GF-D8 (cell line): ENCODE measurements at regions not wholly inside any gene's neighbourhood (a gene's known extent, or its start where the extent isn't known, plus 50 kb on each side); places are given as distances from the start of the nearest gene placed in this dataset.
"Not testable (repeated sequence)": the region's sequence is repeated elsewhere in the genome, so short reads cannot be mapped to it uniquely, and the experiment has no call there.

Experiments used
- DNase-seq: peaks from one replicate; lab custom pipeline; 2025; lab: John Stamatoyannopoulos, UW

DNA sequence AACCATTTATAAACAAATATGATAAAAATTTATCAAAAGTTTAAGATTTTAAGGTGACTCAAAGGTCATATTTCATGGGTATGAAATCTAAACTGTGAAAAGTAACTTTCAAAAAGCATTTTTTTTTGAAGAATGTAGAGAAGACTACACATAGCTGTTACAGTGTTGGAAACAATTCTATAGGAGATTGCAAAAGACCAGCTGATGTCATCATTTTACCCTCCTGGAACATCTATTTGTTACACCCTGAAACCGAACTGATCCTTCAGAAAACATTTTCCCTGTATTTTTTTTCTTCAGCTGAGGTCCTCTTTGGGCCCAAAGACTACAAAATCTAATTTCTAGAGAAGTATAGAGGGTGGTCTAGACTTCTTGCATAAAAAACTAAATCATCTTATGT is 297.5 kb upstream of the FERMT1 start:
- no peak for DNase-seq

DNA sequence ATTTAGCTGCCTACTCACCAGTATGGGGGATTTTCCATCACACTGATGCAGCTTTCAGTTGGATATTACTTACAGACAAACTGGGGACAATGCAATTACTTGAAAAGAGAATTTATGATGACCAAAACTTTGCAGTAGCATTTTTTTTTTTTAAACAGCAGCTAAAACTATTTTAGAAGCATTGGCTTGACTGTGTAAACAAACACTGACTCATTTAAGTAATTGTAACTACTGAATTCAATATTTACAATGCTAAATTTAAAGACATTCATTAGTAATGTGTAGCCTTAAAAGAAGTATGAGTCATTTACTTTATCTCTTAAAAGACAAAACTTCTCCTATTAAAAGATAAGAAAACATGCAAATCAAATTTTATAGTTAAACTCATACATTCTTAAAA is 295.9 kb upstream of the FERMT1 start:
- DNase-seq: no peak

DNA sequence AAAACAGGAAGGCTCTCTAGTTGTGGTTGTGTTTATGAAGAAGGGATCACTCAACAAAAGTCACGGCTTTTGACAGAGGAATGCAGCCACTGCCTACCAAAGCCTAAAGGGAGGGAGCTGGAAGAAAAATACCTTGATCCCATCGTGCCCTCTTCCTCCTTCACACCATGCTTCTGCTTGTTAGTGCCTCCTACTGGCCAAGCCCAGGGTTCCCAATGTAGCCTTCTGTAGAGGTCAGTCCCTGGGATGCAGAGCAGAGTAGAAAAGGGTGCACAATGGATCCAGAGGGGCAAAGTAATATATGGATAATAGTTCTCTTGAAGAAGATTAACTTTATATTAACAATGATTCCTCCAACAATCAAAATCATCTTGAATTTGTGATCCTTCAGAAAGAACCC is 293.5 kb upstream of the FERMT1 start:
- DNase-seq: no peak

DNA sequence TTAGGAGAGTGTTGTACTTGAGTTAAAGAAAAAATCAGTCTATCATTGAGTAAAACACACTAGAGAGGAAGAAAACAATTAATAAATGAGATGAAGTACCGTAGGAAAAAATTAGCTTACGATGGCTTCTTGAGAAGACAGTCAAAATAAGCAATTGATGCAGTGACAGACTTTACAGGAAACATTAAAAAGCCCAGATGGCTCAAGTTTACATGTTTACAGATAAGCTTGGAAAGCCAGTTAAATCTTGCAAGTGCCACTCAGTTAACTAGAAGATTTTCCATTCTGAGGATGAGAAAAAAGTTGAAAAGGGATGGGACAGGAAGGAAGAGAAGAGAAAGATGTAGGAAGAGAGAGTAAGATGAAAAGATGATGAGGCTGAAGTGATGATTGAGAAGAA is 288.8 kb upstream of the FERMT1 start:
- no peak for DNase-seq

DNA sequence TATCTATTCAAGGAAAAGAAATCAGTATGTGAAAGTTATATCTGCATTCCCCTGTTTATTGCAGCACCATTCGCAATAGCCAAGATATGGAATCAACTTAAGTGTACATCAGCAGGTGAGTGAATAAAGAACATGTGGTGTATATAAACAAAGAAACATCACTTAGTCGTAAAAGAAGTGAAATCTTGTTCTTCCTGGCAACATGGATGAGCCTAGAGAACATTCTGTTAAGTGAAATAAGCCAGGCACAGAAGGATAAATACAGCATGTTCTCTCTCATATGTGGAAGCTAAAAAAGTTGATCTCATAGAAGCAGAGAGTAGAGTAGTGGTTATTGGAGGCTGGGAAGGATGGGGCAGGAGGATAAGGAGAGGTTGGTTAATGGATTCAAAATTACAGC is 287.9 kb upstream of the FERMT1 start:
- DNase-seq: no peak

DNA sequence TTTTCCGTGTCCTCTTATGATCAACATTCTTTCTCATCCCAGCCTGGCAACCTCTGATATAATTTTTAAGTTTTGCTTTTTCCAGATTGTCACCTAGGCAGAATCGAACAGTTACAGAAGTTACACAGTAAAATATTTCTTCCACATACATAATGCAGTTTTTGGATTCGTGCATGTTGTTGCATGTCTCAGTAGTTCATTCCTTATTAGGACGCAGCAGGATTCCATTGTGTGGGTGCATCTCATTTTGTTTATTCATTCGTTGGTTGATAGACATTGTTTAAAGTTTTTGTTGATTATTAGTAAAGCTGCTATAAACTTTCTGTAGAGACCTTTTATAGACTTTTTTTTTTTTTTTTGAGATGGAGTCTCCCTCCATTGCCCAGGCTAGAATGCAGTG is 284.3 kb upstream of the FERMT1 start:
- DNase-seq: no peak

DNA sequence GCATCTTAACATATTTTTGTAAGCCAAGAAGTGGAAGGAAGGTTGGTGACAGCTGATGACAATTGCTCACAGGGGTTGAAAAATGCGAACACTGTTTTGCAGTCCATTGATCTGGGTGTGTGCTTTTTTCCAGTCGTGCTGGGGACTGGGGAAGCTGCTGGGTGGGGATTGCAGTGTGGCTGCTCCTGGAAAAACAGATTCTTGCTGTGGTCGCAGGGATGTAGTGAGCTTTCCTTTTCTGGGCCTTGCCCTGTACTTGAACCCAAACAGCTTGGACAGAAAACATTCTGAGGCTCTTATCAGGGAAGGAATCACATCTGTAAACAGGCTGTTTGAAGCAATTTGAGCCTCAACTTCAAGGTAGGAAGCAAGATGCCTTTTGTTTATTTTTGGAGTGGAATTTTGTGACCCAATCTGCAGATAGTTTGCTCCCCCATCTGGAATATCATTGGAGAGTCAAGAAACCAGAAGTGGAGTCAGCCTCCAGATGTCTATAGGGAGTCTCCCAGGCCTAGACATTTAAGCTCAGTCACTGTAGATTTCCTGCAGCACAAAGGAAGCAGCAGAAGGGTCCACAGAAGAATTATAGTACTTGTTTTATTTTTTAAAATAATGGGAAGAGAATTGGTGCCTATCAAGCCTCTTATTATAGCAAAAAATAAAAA is 279.2 kb upstream of the FERMT1 start:
- no peak for DNase-seq

DNA sequence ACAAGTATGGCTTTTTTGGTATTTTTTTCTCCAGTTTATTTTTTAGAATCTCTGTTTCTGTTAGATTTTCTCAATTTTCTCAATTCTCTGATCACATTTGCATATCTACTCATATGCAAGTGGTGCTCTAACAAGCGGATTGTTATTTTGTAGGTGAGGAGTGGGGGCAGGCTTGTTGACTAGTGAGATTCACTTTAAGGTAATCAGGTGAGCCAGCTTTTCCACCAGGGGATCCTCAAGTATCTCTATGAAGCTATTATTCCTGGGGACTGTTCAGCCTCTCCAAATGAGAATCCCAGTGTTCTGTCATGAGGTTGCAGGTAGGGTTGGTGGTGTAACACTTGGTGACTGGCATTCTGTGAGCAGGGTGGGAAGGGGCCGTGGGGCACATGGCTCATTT is 274.3 kb upstream of the FERMT1 start:
- DNase-seq: no peak

DNA sequence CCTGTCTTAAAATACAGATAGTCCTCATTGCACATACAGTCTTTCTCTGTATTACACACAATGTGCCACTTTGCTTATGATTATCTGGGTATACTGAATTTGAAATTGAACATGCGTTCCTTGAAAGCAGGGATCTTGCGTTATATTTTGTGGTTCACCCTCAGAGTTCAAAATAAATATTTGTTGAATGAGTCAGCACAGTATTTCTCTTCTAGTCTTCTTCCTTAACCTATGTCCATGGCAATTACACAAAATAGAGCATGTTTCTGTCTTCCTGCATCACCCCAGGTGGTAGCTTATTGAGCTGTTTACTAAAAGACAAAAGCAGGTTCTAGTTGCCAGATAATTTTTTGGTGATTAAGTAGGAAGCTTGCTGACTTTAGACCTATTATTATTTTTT is 272.9 kb upstream of the FERMT1 start:
- DNase-seq: no peak

DNA sequence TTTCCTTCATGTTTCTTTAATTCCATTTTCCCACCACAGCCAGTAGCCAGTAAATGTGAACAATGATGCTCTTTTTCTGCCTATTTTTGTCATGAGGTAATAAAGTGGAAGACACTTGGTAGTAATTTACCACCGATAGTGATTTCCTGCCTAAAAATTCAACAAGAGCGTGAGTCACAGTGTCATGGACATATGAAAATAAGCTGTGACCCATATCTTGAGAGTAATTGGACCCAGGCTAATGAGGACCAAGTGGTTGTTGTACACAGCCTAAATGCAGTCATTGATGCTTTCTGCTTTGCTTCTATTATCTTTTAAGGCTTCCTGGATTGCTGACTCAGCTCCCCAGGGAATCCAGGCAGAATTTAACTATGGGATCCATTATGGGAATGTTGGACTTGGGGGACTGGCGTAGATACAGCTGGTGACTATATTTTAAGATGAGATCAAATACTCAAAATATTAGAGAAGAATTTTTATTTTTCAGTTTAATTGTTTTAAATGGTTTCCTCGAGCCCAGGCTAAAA is 265.9 kb upstream of the FERMT1 start:
- no peak for DNase-seq

DNA sequence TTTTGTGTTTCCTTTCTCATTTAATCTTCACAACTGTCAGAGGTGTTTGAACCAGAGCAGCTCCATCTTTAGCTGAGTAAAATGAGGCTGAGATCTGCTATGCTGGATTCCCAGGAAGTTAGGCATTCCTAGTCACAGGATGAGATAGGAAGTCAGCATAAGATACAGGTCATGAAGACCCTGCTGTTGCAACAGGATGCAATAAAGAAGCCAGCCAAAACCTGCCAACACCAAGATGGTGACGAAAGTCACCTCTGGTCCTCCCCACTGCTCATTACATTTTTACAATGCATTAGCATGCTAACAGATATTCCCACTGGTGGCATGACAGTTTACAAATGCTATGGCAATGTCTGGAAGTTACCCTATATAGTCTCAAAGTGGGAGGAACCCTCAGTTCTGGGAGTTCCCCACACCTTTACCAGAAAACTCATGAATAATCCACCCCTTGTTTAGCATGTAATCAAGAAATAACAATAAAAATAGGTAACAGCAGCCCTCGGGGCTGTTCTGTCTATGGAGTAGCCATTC is 262.2 kb upstream of the FERMT1 start:
- DNase-seq: no peak

DNA sequence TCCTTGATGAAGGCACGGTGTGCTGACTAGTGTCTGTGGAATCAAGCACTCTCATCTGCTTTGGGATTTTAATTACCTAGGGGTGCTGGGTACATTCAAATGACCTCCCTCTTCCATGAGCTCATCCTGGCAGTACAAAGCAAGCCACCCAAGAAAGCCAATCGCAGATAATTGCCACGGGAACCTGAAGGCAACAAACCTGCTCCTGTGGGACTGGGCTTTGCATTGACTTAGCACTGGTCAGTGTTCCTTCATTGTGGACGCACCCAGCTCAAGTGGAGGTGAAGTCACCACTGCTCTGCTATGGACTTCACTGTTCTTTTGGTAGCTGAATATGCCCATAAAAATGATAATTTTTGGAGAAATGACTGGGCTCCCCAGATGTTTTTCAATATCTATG is 261.6 kb upstream of the FERMT1 start:
- no peak for DNase-seq

DNA sequence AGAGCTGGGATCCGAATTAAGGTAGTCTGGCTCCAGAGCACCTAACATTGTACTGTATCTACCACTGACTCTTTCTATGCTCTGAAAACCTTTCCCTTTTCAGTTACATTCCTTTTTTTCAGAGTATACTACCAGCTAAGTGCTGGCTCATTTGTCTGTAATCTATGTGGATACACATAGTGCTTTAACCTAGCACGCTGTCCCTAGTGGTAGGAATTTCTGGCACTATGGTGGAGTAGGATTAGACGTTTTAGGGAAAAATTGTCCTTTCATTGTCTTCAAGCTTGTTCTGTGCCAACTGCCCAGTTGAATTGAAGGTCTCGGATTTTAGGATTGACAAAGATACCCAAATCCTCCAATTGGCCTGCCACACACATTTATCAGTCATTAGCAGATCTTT is 259.1 kb upstream of the FERMT1 start:
- DNase-seq: no peak

DNA sequence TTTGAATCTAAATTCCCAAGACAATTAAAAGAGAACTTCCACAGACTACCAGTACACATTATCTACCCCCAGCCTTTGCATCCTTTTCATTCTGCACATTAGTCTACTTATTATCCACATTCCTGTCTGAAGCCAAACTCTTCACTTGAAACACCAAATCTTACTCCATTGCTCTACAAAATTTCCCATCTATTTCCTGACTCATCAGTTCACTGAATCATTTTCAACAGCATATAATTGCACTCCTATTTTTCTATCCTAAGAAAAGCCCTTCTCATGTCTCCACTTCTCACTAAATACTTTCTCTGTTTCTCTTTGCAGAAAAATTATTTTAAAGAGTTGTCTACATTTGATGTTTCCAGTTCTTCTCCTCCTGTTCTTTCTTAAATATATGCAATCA is 239.4 kb upstream of the FERMT1 start:
- DNase-seq: no peak

DNA sequence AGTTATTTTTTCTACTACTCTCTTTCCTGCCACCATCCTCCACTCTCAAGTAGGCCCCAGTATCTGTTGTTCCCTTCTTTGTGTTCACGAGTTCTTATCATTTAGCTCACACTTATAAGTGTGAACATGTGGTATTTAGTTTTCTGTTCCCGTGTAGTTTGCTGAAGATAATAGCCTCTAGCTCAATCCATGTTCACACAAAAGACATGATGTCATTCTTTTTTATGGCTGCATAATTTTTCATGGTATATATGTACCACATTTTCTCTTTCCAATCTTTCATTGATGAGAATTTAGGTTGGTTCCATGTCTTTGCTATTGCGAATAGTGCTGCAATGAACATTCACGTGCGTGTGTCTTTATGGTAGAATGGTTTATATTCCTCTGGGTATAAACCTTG is 237.9 kb upstream of the FERMT1 start:
- no peak for DNase-seq

DNA sequence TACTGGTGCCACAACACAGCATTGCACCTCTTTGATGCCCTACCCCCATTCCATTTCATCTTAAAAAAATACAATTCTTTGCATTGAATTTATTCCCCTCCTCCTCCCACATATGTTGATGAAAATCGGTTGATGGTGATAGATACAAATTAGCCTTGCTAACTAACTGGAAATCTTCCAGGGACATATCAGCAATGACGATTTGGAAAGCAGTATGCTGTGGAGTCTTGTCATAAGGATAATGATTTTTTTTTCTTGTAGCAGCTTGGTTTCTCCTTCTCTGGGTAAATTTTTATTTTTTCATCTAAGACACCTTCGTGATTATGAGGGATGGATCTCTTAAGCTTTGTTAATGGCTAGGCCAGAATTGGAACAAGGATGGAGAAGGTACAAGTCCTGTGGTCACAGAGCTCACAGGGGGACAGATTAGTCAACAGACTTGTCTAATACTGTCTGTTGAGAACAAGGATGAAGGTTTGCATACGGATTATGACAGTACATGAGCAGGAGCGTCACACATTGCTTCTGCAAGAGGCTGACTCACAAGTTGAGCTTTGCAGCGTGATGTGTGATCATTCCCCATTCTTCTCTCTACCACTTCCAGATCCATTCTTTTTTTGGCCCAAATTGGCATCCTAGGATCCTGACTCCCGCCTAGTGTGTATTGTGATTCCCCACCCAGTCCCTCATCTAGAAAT is 233.1 kb upstream of the FERMT1 start:
- DNase-seq: no peak

DNA sequence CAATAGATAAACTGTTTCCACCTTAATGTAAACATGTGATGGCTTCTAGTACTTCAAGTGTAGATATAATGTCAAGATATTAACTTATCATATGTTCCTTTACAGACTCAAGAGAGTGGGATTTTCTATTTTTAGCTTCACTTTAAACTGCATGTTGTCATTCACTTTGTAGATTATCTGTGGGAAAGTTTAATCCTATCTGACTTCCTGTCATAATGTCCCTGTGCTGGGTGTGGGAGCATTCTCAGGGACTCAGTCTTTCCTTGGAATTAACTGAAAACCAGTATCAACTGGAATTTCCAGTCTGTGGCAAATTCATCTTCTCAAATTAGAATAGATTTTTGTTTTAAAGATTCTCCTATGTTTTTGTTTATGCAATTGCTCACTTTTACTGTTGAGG is 226.1 kb upstream of the FERMT1 start:
- no peak for DNase-seq

DNA sequence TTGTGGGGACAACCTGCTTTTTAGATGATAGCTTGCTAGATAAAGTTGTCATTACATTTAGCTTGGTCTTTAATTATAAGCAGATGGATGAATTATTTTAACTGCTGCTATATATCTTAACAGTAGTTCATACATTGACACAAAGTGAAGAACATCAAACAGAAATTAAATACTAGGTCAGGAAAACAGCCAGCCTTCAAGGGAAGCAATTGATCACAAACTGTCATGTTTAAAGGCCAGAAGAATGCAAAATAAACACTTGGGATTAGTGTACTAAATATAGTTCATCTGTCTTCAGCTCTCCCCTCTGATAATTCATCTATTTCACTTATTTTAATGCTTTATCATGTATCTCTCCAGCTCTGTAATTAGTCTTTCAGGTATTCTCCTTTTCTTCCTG is 225.1 kb upstream of the FERMT1 start:
- no peak for DNase-seq

DNA sequence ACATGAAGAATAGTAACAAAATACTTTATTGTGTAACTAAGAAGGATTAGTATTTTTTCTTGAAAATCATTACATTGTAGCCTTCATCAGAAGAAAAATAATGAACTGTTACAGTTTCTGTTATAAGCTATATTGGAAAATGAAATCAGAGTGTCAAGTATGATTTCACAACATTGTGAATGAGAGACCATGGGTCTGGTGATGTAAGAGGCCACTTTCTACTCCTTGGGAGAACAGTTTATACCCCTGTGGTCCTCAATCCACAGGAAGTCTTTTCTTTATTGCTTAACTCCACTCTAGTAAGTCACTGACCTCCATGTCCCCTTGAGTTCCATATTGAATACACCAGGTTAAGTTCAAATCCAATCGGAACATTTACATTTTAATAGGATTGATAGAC is 218.7 kb upstream of the FERMT1 start:
- DNase-seq: no peak

DNA sequence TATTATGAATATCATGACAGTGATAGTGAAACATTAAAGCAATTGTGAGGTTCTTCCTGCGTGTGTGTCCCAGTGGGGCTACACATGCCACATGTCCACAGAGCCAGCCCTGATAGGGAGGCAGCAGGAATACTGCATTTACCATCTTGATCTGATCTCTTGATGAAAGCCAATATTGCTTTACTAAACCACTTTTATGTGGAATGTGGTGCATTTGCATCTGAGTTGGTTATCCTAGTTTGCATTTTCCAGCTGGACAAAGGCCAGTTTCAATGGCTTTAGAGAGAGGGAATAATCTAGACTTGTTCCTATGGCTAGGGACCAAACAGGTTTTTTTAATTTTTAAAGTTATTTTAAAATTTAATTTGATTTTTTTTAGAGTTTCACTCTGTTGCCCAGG is 216.3 kb upstream of the FERMT1 start:
- no peak for DNase-seq

DNA sequence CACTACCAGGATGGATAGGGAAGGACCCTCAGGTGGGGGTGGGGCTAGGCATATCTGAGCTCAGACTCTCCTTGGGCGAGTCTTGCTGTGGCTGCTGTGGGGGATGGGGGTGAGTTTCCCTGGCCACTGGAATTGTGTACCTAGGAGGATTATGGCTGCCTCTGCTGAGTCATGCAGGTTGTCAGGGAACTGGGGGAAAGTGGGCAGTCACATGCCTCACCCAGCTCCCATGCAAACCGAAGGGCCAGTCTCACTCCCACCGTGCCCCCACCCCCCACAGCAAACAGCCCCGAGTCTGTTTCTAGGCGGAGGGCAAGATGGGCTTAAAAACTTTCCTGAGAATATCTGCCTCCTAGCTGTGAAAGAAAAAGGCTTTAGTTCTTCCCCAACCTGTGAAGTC is 210.3 kb upstream of the FERMT1 start:
- no peak for DNase-seq

DNA sequence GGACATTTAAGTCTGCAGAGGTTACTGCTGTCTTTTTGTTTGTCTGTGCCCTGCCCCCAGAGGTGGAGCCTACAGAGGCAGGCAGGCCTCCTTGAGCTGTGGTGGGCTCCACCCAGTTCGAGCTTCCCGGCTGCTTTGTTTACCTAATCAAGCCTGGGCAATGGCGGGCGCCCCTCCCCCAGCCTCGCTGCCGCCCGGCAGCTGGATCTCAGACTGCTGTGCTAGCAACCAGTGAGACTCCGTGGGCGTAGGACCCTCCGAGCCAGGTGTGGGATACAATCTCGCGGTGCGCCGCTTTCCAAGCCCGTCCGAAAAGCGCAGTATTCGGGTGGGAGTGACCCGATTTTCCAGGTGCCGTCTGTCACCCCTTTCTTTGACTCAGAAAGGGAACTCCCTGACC is 198.4 kb upstream of the FERMT1 start:
- DNase-seq: not testable (repeated sequence)

DNA sequence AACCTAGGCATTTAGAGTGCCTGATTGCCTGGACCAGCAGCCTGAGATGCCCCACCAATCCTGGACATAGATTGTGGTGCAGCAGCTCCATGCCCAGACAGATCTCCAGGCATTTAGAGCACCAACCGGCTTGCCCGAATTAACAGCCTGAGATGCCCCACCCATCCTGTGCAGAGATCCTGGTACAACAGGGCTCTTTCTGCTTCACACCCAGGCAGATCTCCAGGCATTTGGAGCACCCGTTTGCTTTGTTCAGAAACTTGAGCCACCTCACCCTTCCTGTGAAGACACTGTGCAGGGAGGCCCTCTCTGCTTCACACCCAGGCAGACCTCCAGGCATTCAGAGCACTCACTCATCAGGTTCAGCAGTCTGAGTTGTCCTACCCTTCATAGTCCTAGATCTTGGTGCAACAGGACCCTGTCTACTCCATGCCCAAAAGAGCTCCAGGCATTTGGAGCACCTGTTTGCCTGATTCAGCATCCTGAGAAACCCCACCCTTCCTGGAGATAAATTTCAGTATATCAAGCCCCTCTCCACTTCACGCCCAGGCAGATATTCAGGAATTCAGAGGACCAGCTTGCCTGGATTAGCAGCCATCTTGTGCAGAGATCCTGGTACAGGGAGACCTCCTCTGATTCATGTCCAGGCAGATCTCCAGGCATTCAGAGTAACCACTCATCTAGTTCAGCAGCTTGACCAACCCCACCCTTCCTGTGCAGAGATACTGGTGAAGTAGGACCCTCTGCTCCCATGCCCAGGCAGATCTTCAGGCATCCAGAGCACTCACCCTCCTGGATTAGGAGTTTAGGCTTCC is 189.2 kb upstream of the FERMT1 start:
- no peak for DNase-seq
